A549 (cell line): ENCODE measurements at regions not wholly inside any gene's neighbourhood (a gene's known extent, or its start where the extent isn't known, plus 50 kb on each side); places are given as distances from the start of the nearest gene placed in this dataset.

Experiments used
- CHD2 ChIP-seq: fragments of 150-350 bp; IDR thresholded peaks from 2 replicates; pipeline ENCODE4 v1.6.1; 2014; ENCODE audit warnings: low read length; ENCODE audit not compliant: partially characterized antibody
- MAFK ChIP-seq: fragments of 450-650 bp; IDR thresholded peaks from 2 replicates; pipeline ENCODE4 v1.6.1; 2014; ENCODE audit not compliant: partially characterized antibody
- MAX ChIP-seq: IDR thresholded peaks from 2 replicates; pipeline ENCODE4 v1.6.1; 2012
- POLR2A ChIP-seq: IDR thresholded peaks from 2 replicates; pipeline ENCODE4 v1.6.1; 2012; ENCODE audit warnings: mild to moderate bottlenecking, low read length
- RAD21 ChIP-seq, 2 experiments: fragments of >200 bp in 1 of 2; sonication (Bioruptor Twin) in 1 of 2; formaldehyde crosslinking in 1 of 2; IDR thresholded peaks in 1 of 2; conservative IDR thresholded peaks in 1 of 2; 2 replicates in 1 of 2; 3 replicates in 1 of 2; pipeline ENCODE4 v1.6.1; 2012 to 2018; ENCODE audit warnings: inconsistent platforms in 1 of 2
- TF ChIP-seq, protein P1 (sequence below): fragments of >200 bp; sonication (Bioruptor Twin); formaldehyde crosslinking; IDR thresholded peaks from 3 replicates; pipeline ENCODE4 v1.5.1; 2016

DNA sequence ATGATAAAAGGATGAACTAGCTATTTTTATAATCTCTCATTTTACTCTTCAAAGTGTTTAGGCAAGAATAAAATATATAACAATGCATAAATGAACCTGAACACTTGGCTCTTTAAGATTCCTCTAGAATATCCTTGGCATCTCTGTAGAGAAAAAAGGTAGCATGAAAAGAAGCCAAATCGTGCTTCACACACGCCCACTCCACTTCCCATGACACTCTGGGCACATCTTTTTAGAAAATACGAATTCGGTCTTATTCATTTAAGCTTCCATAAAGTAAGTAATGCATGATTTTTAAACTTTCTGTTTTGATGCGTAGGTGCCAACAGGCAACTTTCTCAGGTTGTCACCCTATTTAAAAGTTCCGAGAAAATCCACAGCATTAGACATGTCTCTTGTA, 73.6 kb upstream of the SORBS2 start:
- TF ChIP-seq, protein P1, sequence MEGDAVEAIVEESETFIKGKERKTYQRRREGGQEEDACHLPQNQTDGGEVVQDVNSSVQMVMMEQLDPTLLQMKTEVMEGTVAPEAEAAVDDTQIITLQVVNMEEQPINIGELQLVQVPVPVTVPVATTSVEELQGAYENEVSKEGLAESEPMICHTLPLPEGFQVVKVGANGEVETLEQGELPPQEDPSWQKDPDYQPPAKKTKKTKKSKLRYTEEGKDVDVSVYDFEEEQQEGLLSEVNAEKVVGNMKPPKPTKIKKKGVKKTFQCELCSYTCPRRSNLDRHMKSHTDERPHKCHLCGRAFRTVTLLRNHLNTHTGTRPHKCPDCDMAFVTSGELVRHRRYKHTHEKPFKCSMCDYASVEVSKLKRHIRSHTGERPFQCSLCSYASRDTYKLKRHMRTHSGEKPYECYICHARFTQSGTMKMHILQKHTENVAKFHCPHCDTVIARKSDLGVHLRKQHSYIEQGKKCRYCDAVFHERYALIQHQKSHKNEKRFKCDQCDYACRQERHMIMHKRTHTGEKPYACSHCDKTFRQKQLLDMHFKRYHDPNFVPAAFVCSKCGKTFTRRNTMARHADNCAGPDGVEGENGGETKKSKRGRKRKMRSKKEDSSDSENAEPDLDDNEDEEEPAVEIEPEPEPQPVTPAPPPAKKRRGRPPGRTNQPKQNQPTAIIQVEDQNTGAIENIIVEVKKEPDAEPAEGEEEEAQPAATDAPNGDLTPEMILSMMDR, result no peak
- no peak for TF ChIP-seq POLR2A
- TF ChIP-seq RAD21 (conservative IDR thresholded peaks at IDR 0.05 in 1 of 2, IDR thresholded peaks at IDR 0.05 in 1 of 2), result no peak
- TF ChIP-seq CHD2, result no peak
- no peak for TF ChIP-seq MAFK
- TF ChIP-seq MAX, result no peak
